ENCODE measurements at regions not wholly inside any gene's neighbourhood (a gene's known extent, or its start where the extent isn't known, plus 50 kb on each side); places are given as distances from the start of the nearest gene placed in this dataset.

DNA sequence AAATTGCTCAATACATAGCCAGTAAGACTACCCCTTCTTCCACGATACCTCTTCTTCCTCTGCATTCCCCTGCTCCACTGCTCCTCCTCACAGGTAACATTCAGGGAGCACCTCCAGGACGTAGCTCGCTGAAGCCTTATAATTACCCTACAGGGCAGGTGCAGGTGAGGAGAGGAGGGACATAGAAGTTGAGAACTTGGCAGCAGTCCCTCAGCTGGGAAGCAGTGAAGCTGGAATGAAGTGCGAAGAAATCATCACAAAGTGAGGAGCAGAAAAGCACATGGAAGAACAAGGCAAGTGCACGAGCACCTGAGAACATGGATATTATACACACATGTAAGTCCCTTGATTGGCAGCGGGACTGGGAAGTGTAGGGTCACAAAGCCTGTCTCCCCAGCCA is 118.2 kb downstream of the HSD17B3 start:
- TF ChIP-seq ZNF274 (IDR thresholded peaks at IDR 0.05; ENCODE audit: low read depth, low read length) = no peak
- H3K4me3 ChIP-seq (ENCODE audit: low read length) = no peak overlapping the region

DNA sequence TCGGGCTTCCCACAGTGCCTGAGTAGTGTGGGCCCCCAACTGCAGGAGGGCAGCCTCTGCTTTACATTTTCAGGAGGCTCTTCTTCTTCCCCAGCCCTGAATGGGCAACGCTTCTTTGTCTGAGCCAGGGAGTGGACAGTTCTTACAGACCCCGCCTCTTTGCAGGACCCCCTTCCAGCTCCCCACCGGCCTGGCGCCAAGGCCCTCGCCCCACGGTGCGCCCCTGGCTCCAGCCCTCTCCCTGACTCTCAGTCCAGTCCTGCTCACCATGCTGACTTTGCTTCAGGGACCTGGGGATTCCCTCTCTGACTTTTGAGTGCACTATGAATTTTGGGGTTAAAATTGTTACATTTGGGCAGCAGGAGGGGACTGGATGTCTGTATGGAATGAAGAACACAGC is 123.8 kb downstream of the HSD17B3 start:
- no peak for TF ChIP-seq ZNF274 (IDR thresholded peaks at IDR 0.05; ENCODE audit: low read depth, low read length)
- H3K4me3 ChIP-seq (ENCODE audit: low read length) = no peak overlapping the region

DNA sequence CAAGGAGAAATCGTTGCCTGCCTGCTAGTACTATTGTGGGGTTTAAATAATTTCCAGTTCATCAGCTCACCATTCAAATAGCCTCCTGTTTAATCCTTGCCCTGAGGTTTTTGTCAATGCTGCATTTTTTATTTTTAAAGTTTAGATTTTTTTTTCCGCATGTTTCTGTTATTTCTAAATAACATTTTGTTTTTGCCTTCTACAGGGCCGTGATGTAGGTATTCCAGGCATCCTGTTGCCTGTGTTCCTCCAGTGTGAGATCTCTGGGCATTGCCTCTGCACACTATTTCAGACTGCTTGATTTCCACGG is 124.3 kb downstream of the HSD17B3 start:
- no peak for TF ChIP-seq ZNF274 (IDR thresholded peaks at IDR 0.05; ENCODE audit: low read depth, low read length)
- H3K4me3 ChIP-seq (ENCODE audit: low read length) = no peak overlapping the region

DNA sequence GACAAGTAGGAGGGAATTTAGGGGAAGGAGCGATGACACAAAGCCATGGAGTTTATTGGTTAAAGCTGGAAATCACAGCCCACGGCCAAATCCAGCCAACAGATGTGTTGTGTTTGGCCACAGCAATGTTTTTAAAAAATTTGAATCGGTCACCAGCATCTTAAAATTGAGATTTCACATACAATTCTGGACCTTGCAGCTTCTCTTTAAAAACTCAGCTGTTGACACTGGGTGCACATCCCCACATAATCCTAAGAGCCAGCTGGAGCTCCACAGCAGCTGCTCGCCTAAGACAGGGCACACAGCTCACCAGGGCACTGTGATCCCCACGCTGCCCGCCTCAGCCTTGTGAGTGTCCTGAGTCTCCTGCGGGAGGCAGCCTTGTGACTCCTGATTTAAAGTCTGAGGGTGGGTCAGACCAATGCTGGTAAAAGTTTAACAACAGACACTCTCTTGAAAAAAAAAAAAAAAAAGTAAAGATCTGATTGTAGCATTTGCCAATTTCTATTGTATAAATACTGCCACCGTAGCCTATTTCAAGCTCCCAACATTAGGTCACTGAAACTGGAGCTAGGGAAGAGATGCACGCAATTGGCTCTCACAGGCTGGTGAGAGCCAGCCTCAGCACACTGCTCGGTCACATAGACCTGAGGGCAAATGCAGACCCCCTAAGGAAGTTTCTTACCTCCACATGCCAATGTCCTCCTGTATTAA is 124.8 kb downstream of the HSD17B3 start:
- H3K4me3 ChIP-seq (ENCODE audit: low read length) = no peak overlapping the region
- TF ChIP-seq ZNF274 (IDR thresholded peaks at IDR 0.05; ENCODE audit: low read depth, low read length) = no peak

DNA sequence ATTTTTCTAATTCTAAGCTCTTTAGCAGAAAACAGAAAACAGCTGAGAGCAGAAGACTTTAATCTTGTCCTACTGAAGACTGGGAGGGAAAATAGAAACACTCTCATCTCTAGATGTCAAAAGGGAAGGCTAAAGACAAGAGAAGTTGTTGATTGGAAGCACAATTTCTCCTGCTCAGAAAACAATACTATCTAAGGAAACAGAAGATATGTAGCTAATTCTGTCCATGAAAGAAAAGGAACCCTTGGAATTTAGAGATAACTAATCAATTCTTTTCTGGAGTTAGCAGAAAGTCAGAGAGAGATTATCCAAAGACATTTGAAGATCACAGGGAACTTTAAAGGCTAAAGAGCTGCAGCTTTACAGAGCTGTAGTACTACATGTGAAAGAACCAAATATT is 126.2 kb downstream of the HSD17B3 start:
- no peak for TF ChIP-seq ZNF274 (IDR thresholded peaks at IDR 0.05; ENCODE audit: low read depth, low read length)
- no peak overlapping the region for H3K4me3 ChIP-seq (ENCODE audit: low read length)

DNA sequence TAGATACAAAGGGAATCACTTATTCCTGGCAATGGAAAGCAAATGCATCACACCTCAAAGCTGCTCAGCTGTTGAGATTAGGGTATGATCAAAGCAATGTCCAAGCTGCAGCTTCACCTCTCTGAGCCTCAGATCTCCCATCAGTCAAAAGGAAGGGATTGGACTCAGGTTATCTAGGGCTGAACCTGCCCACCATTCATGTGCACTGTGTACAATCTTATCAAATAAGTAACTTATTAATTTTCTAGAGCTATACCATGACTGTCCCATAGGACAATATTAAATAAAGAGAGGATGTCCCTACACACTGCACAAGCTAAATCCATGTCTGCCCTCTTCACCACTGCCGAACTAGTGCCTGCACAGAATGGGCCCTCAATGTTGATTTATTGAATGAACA is 127.0 kb downstream of the HSD17B3 start:
- no peak overlapping the region for H3K4me3 ChIP-seq (ENCODE audit: low read length)
- TF ChIP-seq ZNF274 (IDR thresholded peaks at IDR 0.05; ENCODE audit: low read depth, low read length) = no peak

DNA sequence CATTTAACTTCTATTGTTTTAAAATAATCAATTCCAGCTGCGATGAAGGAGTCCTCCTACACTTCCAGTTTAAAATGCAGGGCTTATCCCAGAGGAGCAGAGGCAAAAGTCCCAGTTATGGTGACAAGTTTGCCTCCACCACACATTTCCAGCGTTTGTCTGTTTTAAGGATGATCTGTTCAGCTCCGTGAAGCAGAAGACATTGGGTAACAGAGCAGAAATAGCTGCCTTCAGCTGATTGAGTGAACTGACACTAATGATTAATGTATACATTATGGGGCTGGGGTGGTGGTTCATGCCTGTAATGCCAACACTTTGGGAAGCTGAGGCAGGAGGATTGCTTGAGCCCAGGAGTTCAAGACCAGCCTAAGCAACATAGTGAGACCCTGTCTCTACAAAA is 127.6 kb downstream of the HSD17B3 start:
- H3K4me3 ChIP-seq (ENCODE audit: low read length) = no peak overlapping the region
- TF ChIP-seq ZNF274 (IDR thresholded peaks at IDR 0.05; ENCODE audit: low read depth, low read length) = no peak

DNA sequence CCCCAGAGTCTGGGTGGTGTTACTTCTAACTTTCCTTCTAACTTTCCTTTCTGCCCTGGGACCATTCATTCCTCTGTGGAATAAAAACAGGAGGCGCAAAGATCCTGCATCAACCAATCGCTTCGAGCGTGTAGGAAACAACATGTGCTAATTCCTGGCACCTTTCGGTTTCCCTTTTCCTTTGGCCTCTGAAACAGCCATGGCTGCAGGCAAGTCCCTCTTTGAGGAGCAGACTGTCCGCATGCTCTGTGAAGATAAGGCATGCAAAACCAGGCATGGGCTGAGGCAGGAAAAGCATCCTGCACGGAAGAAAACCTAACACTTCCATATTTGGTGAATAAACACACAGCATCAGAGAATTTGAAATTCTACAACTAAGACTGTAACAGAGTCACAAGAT is 128.3 kb downstream of the HSD17B3 start:
- H3K4me3 ChIP-seq (ENCODE audit: low read length) = no peak overlapping the region
- TF ChIP-seq ZNF274 (IDR thresholded peaks at IDR 0.05; ENCODE audit: low read depth, low read length) = no peak

DNA sequence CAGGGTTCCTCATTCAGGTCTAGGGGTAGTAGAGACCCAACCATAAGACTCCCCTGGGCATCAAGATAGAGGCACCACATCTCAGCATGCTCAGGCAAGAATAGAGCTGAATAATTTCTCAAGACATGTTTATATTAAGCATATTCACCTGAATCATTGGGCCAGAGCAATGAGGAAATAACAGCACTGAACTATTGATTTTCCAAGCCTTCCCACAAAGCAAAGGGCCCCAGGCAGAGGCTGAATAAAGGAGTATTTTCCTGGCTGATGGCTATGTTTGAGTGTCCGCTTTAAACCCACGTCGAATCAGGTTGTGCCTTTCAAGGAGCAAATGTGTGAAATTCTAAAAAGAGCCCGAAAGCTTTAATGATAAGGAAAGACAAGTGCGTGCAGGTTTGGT is 129.2 kb downstream of the HSD17B3 start:
- H3K4me3 ChIP-seq (ENCODE audit: low read length) = no peak overlapping the region
- TF ChIP-seq ZNF274 (IDR thresholded peaks at IDR 0.05; ENCODE audit: low read depth, low read length) = no peak

DNA sequence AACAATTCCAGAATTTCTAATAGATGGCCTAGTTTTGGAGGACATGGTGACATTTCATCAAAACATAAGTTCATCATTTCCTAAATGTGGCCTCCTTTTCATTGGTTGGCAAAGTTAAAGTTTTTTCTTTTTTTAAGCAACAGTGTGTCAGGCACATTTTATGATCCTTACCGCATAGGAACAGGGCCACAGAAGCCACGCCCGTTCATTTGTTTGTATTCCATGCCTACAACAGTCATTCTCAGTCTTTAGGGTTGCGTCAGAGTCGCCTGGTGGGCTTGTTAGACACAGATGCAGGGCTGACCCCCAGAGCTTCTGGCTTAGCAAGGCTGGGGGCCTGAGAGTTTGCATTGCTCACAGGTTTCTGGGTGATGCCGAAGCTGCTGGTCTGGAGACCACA is 130.2 kb downstream of the HSD17B3 start:
- no peak overlapping the region for H3K4me3 ChIP-seq (ENCODE audit: low read length)
- no peak for TF ChIP-seq ZNF274 (IDR thresholded peaks at IDR 0.05; ENCODE audit: low read depth, low read length)

DNA sequence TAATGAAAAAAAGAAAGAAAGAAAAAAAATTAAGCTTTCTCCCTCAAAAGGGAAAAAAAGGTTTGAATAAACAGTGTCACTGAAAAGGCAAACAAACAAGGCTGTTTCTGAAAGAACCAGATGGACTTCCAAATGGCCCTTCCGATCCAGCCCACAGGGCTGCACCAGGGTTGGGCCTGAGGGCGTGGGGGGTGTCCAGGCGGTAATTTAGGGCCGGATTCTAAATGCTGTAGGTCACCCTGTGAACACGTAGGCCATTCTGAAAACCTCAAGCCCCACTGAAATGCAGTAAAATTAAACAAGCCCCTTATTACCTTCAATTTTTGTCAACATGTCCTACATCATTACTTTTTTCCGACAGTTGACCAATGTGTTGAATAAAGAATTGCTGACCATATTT is 132.1 kb downstream of the HSD17B3 start:
- no peak for TF ChIP-seq ZNF274 (IDR thresholded peaks at IDR 0.05; ENCODE audit: low read depth, low read length)
- no peak overlapping the region for H3K4me3 ChIP-seq (ENCODE audit: low read length)

DNA sequence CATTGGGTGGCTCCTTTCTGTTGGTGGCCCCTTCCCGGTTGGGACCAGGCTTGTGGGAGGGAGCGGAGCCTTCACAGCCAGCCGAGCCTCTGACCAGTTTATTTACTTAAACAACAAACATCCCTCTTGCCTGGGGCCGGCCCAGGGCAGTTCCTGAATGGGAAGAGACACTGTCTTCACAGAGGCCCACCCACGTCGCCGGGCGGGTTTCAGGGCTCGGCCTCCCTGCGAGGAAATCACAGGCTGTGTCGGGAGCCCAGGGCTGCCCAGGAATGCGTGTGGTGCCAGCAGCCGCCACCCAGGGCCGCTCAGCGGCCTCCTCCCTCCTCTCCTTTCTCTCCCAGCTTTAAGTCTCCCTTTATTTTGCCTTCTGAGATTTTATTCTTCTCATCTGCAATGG is 132.5 kb downstream of the HSD17B3 start:
- no peak overlapping the region for H3K4me3 ChIP-seq (ENCODE audit: low read length)
- TF ChIP-seq ZNF274 (IDR thresholded peaks at IDR 0.05; ENCODE audit: low read depth, low read length) = no peak

DNA sequence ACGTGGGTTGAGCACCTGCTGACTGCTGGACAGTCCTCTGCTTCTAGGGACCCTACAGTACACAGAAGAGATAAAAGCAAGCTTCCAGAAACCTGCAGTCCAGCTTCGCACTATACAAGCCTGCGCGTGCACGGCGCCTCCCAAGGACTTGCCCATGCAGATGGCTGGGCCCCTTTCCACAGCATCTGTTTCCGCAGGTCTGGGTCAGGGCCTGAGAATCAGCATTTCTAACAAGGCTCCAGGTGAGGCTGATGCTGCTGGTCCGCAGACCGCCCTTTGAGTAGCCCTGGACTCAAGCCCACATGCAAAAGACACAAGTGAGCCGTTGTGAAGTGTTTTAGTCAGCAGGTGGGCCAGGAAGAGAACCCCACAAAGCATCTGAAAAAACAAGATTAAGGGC is 133.1 kb downstream of the HSD17B3 start:
- H3K4me3 ChIP-seq (ENCODE audit: low read length) = no peak overlapping the region
- no peak for TF ChIP-seq ZNF274 (IDR thresholded peaks at IDR 0.05; ENCODE audit: low read depth, low read length)

DNA sequence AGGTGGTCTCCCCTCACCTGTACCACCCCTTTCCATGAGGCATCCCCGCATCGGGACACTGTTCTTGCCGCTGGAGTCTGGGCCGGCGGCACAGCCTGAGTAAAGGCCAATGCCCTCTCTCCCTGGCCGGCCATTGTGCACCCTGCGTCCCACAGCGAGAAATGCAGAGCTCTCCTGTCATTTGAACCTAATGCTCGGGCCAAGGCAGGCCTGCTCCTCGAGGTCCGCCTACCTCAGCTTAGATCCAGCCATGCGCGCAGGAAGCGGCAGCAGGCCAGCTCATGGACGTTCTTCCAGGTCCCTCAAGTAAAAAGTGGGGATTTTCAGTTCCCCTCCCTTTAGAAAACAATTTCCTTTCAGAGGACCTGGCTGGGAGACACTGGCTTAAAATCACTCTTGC is 135.0 kb downstream of the HSD17B3 start:
- no peak for TF ChIP-seq ZNF274 (IDR thresholded peaks at IDR 0.05; ENCODE audit: low read depth, low read length)
- no peak overlapping the region for H3K4me3 ChIP-seq (ENCODE audit: low read length)

DNA sequence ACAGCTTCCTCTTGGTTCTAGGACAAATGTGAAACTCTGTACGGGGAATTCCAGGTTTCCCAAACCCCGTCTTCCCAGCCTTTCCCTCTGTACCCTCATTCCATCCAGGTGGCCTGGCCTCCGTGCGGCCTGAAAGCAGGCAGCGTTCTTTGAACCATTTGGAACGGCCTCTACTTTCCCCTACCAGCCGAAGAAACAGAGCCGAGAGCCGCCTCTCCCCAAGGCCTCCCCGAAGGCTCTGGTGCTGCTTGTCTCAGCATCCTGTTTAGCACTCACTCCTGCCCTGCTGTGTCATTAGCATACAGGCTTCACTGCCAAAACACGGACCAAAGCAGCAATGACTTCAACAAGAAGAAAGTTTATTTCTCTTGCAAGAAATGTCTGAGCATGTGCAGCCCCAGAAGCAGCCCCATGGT is 137.7 kb downstream of the HSD17B3 start:
- no peak overlapping the region for H3K4me3 ChIP-seq (ENCODE audit: low read length)

DNA sequence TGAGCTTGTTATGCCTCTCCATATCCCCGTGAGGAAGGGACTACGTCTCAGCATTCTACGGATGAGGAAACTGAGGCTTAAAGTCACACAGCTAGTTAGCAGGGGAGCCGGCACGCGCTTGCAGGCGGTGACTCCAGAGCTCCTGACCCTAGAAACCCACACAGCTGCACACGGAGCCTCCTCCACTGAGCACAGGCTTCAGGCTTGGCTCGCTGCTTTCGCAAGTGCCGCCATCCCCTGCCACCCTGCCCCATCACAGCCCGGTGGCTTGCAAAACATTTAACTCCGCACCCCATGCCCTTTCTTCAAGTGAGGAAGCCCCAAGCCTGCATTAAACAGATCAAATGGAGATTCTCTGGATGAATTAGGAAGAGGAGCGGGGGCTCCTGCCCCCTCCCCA is 138.3 kb downstream of the HSD17B3 start:
- no peak overlapping the region for H3K4me3 ChIP-seq (ENCODE audit: low read length)
- TF ChIP-seq ZNF274 (IDR thresholded peaks at IDR 0.05; ENCODE audit: low read depth, low read length) = no peak

More for the DNA sequence above, 137.7 kb downstream of the HSD17B3 start:
- no peak for TF ChIP-seq ZNF274 (IDR thresholded peaks at IDR 0.05; ENCODE audit: low read depth, low read length)

Data from GM08714 (cell line).